HG03135 (cell line): ENCODE measurements at regions not wholly inside any gene's neighbourhood (a gene's known extent, or its start where the extent isn't known, plus 50 kb on each side); places are given as distances from the start of the nearest gene placed in this dataset.
"Not testable (repeated sequence)": the region's sequence is repeated elsewhere in the genome, so short reads cannot be mapped to it uniquely, and the experiment has no call there.

Source experiments
- ATAC-seq: cut with Tn5 transposase; IDR thresholded peaks from one replicate; pipeline ENCODE4 v1.9.1; 2021; ENCODE audit warnings: mild to moderate bottlenecking, moderate library complexity; ENCODE audit not compliant: unreplicated experiment

- ATAC-seq: not testable (repeated sequence)
Observed at GRCh38 chr3:20921112-20921511, 735.1 kb upstream of the SGO1 start.

DNA sequence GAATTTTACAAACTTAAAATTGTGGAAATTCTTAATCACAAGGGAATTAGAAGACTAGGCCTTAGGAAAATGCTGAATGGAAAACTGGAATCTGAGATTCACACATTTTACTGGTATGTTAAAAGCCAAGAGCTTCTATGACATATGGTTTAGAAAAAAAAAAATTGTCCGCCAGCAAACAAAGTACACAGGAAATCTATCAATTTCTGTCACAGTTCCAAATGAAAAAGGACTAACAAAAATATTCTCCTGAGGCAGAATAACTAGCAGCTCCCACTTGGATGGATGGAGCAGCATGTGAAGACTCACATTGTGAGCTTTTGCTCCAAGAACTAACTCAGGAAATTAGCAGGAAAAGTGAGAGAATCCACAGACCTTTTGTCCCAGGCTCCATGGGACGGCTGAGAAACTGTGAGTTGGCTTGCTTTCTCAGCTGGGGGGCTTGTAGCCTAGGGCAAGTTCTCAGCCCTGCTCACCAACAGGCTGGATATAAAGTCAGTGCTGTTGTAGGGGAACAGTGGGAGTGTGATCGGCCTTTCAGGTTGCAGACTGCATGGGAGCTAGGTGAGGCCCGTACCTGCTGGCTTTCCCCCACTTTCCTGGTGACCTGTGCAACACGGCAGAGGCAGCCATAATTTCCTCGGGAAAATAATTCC lies 731.1 kb upstream of the SGO1 start:
- ATAC-seq: no peak

- ATAC-seq: no peak
Observed at GRCh38 chr3:20914310-20914709, 728.3 kb upstream of the SGO1 start.

DNA sequence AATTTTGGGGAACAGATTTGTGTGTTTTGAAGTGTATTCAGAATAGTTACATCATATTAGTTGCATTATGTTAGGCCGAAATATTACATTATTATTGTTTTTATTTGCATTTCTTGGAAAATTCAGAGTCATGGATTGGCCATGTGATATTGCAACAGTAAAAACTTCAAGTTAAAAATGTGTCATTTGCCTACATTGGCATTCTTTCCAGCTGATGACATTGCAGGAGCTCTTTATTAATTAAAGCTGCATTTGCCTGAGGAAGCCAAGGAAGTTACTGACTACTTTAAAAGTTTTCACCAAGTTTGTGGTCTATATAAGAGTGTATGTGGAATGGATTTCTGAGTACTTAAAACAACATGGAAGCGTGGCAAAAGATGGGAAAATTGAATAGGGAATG lies 726.4 kb upstream of the SGO1 start:
- no peak for ATAC-seq

DNA sequence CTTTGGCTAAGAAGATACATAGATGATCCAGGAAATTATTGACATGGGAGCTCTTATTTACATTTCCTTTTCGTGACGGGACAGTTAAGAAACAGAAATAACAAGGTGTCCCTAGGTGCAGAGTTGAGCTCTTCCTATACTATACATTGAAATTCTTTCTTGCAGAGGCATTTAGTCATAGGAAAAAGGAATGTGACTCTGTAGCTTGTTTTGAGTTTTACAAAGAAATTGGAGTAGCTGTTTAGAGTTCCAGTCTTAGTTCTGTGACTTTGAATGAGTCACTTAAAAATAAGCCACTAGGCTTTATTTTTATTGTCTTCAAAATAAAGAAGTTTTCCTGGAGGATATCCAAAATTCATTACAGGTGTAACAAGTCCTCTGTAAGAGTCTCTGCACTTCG lies 723.5 kb upstream of the SGO1 start:
- ATAC-seq: no peak

GRCh38 chr3:20905210-20905805 lies 719.3 kb upstream of the SGO1 start:
- ATAC-seq: no peak

- ATAC-seq: no peak
Observed at GRCh38 chr3:20904671-20905070, 718.7 kb upstream of the SGO1 start.

DNA sequence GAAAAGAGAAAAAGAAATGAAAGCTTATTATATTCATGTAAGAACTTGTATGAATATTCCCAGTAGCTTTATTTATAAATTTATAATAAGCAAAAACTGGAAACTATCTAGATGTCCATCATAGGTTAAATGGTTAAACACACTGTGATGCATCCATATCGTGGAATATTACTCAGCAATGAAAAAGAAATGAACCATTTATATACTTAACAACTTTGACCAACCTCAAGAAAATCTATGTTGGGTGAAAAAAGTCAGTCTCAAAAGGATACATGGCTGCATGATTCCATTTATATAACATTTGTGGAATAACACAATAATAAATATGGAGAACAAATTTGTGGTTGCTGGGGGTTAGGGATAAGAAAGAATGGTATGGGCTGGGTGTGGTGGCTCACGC lies 713.0 kb upstream of the SGO1 start:
- no peak for ATAC-seq

- no peak for ATAC-seq
Observed at GRCh38 chr3:20890111-20890519, 704.1 kb upstream of the SGO1 start.

GRCh38 chr3:20878691-20879090 lies 692.7 kb upstream of the SGO1 start:
- ATAC-seq: no peak

- ATAC-seq: no peak
Observed at GRCh38 chr3:20873235-20873634, 687.2 kb upstream of the SGO1 start.

DNA sequence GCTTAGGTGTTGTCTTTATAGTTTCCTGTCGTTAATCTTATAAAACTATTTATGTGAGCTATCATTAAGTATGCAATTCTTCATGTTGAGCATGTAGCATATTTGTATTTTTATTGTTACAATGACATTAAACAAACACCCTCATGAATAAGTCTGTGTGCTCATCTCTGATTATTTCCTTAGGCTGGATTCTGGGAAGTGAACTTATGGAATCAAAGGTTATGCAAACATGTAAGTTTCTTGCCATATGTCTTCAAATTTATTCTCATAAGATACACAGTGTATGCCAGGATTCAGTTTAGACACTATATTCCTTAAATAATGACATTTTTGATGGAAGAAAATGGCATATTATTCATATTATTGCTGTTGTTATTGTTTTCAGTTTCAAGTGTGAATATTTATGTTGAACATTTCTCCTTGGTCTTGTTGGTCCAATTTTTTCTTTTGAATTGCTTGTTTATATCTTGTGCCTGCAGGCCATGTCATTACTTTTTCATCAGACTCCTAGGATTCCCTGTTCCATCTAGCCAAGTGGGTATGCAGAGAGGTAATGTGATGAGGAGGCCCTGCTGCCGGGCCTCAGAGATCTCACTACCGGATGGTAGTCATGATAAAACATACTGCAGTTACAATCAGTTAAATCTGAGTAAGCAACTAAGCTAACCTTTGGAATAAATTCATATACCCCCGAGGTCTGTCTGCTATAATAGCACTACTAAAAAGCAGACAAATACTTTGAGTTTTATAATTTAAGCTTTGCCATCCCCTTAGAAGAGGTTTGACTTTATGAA lies 684.3 kb upstream of the SGO1 start:
- no peak for ATAC-seq

DNA sequence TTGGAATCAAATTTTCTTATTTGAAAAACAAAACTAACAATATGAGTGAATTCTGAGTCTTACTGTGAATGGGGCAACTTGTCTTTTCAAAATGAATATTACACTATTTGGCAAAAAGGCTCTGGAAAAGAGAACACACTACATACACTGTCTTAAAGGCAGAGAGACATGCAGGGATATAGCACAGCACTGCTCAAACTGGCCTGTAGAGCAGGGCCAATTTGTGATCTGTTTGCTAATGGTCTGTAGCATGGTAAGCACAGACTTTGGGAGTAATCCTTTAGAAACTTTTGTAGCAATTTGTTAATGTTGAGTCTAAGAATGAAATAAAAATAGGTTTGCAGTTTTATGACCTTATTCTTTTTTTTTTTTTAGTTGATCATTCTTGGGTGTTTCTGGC lies 679.8 kb upstream of the SGO1 start:
- no peak for ATAC-seq

GRCh38 chr3:20861454-20861853 lies 675.4 kb upstream of the SGO1 start:
- no peak for ATAC-seq

GRCh38 chr3:20857636-20858035 lies 671.6 kb upstream of the SGO1 start:
- no peak for ATAC-seq

DNA sequence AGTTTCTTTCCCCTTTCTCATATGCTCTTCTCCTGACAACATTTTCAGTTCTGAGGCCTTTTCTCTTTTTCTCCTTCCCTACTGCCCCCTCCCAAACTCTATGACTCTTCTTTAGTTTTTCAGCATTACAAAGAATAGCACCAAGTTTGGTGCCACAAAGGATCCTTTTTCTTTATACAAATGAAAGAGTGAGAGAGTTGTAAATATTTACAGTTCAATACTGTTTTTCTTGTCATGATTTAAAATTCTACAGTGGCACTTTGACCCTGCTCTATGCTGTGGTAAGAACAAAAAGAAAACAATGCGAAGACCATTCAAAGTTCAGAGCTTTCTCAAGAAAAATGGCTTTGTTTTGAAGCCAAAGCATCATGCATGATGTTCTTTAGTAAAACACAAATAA lies 667.9 kb upstream of the SGO1 start:
- ATAC-seq: no peak

GRCh38 chr3:20852712-20853111 lies 666.7 kb upstream of the SGO1 start:
- ATAC-seq: no peak

DNA sequence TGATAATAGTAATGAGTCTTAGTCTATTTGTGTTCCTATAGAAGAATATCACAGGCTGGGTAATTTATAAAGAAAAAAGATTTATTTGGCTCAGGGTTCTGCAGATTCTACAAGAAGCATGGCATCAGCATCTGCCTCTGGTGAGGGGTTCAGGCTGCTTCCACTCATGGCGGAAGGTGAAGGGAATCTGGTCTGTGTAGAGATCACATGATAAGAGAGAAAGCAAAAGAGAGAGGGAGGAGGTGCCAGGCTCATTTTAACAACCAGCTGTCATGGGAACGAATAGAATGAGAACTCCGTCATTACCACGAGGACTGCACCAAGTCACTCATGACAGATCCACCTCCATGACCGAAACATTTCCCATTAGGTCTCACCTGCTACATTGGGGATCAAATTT lies 664.0 kb upstream of the SGO1 start:
- no peak for ATAC-seq

- ATAC-seq: no peak
Observed at GRCh38 chr3:20846832-20847231, 660.8 kb upstream of the SGO1 start.

DNA sequence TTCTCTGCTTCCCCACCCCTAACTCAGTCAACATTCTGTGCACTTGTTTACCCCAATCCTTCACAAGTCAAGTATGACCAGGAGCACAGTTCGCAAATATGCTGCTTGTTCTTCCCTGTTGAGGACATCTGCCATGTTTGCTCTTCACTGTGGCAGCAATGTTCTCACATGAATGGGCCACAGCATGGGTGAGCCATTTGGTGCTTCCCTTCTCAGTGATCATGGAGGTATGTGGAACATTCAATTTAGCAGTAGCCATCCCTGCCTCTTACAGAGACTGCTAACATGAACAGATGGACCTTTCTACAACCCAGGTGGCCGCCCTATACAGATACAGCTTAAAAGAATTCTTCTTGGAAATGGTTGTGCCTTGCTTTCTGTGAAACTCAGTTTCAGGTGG lies 660.1 kb upstream of the SGO1 start:
- no peak for ATAC-seq

DNA sequence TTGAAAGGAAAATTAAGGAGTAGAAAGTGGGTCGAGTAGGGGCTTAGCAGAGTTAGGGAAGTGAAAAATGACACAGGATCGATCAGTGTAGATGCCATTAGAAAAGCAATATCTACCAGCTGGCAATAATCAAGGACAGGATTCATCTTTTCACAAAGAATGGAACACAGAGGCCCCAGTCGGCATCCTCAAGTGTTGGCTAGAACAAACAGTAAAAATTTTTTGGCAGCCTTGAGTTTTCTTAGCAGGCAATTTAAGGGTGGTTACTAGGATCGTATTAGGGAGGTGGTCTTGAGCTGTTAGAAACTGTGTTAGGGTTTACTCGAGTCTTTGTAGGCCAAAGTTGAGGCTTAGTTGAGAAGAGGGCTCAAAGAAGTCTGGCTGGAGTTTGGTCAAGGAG lies 658.8 kb upstream of the SGO1 start:
- no peak for ATAC-seq
